Thoracic aorta (tissue), 2 donors: ENCODE measurements at regions not wholly inside any gene's neighbourhood (a gene's known extent, or its start where the extent isn't known, plus 50 kb on each side); places are given as distances from the start of the nearest gene placed in this dataset.
"Not testable (repeated sequence)": the region's sequence is repeated elsewhere in the genome, so short reads cannot be mapped to it uniquely, and the experiment has no call there.

ENCODE experiments used
- ATAC-seq: fragments of 150-250 bp; one replicate; pipeline ENCODE4 v1.8.0; 2017; ENCODE audit warnings: low read depth; ENCODE audit not compliant: insufficient number of reproducible peaks, low FRiP score
- DNase-seq: peaks from one replicate; pipeline ENCODE4 v3.0.0-alpha.2; 2020; ENCODE audit warnings: low spot score
- H3K27ac ChIP-seq, 2 donors: fragments of 200-600 bp; sonication (generic); 1 replicate in 1 of 2; 2 replicates in 1 of 2; pipeline ENCODE4 v1.5.1; 2016; ENCODE audit warnings: mild to moderate bottlenecking in 2 of 2, moderate library complexity in 2 of 2
- H3K27me3 ChIP-seq: fragments of 200-600 bp; sonication (generic); replicated peaks from 2 replicates; pipeline ENCODE4 v1.6.0; 2016; ENCODE audit warnings: mild to moderate bottlenecking; ENCODE audit not compliant: insufficient read depth
- H3K36me3 ChIP-seq: fragments of 200-600 bp; sonication (generic); one replicate; pipeline ENCODE4 v1.5.1; 2016
- H3K4me1 ChIP-seq, 2 donors: fragments of 200-600 bp; sonication (generic); 1 replicate in 1 of 2; 2 replicates in 1 of 2; pipeline versions ENCODE4 v1.5.1 to v1.6.0; 2016; ENCODE audit warnings: low read depth in 2 of 2, mild to moderate bottlenecking in 1 of 2; ENCODE audit not compliant: control insufficient read depth in 1 of 2
- H3K4me3 ChIP-seq: fragments of 200-600 bp; sonication (generic); 2 replicates; pipeline ENCODE4 v1.5.1; 2016; ENCODE audit warnings: mild to moderate bottlenecking
- H3K9me3 ChIP-seq: fragments of 200-600 bp; sonication (generic); 2 replicates; pipeline ENCODE4 v1.5.1; 2016
- TF ChIP-seq, protein P1 (sequence below): fragments of 200-600 bp; sonication (generic); IDR thresholded peaks from one replicate; pipeline ENCODE4 v1.5.1; 2019; ENCODE audit warnings: antibody characterized with exemption

DNA sequence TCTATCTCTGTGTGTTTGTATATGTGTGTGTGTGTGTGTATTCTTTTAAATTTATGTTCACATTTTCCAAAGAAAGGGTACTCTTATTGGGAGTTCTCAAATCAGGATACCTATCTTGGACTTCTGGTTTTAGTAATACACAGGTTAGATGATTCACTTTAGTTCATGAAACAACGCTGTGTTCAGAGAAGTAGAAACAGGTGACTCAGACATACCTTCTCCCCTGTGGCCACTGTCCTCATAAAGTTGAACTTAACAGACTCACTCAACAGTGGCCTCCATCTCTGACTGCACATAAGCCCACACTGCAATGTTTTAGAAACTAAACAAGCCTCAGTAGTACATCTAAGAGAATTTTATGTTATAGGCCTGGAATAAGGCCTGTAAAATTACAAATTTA is 566.6 kb upstream of the VRK2 start:
- TF ChIP-seq, protein P1, sequence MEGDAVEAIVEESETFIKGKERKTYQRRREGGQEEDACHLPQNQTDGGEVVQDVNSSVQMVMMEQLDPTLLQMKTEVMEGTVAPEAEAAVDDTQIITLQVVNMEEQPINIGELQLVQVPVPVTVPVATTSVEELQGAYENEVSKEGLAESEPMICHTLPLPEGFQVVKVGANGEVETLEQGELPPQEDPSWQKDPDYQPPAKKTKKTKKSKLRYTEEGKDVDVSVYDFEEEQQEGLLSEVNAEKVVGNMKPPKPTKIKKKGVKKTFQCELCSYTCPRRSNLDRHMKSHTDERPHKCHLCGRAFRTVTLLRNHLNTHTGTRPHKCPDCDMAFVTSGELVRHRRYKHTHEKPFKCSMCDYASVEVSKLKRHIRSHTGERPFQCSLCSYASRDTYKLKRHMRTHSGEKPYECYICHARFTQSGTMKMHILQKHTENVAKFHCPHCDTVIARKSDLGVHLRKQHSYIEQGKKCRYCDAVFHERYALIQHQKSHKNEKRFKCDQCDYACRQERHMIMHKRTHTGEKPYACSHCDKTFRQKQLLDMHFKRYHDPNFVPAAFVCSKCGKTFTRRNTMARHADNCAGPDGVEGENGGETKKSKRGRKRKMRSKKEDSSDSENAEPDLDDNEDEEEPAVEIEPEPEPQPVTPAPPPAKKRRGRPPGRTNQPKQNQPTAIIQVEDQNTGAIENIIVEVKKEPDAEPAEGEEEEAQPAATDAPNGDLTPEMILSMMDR: no peak
- no peak overlapping the region for H3K27ac ChIP-seq
- ATAC-seq: no peak

DNA sequence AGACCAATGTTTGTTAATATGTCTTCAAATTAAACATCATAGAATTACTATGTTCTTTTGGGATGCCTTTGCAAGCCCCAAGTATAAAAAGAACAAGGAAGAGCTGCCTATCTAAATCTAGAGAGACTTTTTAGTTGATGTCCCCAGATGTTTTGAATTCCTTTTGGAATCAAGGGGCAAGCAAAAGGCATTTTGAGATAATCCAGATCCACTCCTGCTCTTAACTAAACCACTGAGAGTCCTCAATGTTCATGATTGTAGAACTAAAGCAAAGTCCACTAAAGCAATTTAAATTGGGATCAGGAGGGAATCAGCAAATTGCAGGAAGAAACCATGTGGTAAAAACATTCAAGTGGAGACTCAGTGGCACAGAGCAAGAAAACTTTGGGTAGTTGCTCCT is 558.5 kb upstream of the VRK2 start:
- no peak overlapping the region for H3K27ac ChIP-seq
- no peaks in the 10 kb centered on the region for H3K36me3 ChIP-seq

More for the DNA sequence above, 566.6 kb upstream of the VRK2 start:
- no peak overlapping the region for H3K4me3 ChIP-seq
- no peaks in the 10 kb centered on the region for H3K9me3 ChIP-seq
- no peaks in the 10 kb centered on the region for H3K36me3 ChIP-seq
- no peaks in the 10 kb centered on the region for H3K4me1 ChIP-seq
- no peak for DNase-seq
- no peaks in the 10 kb centered on the region for H3K27me3 ChIP-seq

DNA sequence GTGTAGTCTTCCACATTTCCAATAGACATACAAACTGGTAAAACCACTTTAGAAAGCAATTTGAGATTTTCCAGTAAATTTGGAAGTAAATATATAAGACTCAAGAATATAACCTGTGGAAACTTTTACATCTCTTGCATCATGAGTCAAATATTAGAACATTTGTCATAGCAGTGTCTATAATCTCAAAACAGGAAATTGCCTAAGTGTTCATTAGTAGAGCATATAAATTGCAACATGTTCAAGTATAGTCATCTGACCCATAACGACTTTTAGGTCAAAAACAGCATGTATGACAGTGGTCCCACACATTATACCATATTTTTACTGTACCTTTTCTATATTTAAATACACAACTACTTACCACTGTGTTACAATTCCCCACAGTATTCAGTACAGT is 555.9 kb upstream of the VRK2 start:
- Histone ChIP-seq H3K36me3 (no peaks in the 10 kb centered on the region), H3K4me3 (no peak overlapping the region), H3K9me3 (no peaks in the 10 kb centered on the region), H3K27ac (no peak overlapping the region), H3K27me3 (no peaks in the 10 kb centered on the region), H3K4me1 (no peaks in the 10 kb centered on the region)
- DNase-seq: no peak
- TF ChIP-seq, protein P1: no peak
- ATAC-seq: no peak

More for the DNA sequence above, 558.5 kb upstream of the VRK2 start:
- DNase-seq (no peak), ATAC-seq (no peak)
- Histone ChIP-seq H3K4me1 (no peaks in the 10 kb centered on the region), H3K4me3 (no peak overlapping the region), H3K27me3 (no peaks in the 10 kb centered on the region), H3K9me3 (no peaks in the 10 kb centered on the region)
- TF ChIP-seq, protein P1: no peak

DNA sequence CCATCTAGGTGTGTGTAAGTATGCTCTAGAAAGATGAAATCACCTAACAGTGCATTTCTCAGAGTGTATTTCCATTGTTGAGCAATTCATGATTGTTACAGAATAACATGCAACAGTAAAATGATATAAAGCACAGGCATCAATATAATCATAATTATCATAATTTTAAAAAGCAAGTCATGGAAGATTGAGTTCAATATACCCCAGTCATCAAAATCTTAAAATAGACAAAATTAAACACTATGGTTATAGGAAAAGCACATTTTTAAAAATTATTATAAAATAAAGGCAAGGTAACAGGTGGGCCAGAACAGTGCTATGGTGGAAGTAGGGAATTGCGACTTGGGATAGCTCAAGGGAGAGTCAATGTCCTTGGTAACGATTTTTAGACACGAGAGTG is 555.4 kb upstream of the VRK2 start:
- TF ChIP-seq, protein P1: no peak

DNA sequence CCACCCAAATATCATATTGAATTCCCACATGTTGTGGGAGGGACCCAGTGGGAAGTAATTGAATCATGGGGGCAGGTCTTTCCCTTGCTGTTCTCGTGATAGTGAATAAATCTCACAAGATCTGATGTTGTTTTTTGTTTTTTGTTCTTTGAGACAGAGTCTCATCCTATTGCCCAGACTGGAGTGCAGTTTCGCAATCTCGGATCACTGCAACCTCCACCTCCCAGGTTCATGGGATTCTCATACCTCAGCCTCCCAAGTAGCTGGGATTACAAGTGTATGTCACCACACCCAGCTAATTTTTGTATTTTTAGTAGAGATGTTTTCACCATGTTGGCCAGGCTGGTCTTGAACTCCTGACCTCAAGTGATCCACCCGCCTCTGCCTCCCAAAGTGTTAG is 552.6 kb upstream of the VRK2 start:
- H3K36me3 ChIP-seq, DNase-seq, H3K4me3 ChIP-seq, H3K27me3 ChIP-seq, ATAC-seq, H3K4me1 ChIP-seq, H3K27ac ChIP-seq, H3K9me3 ChIP-seq: not testable (repeated sequence)

More for the DNA sequence above, 555.4 kb upstream of the VRK2 start:
- H3K9me3 ChIP-seq: no peaks in the 10 kb centered on the region
- H3K4me3 ChIP-seq: no peak overlapping the region
- H3K27me3 ChIP-seq: no peaks in the 10 kb centered on the region
- no peak for DNase-seq
- no peak overlapping the region for H3K27ac ChIP-seq
- no peak for ATAC-seq
- no peaks in the 10 kb centered on the region for H3K36me3 ChIP-seq
- H3K4me1 ChIP-seq: no peaks in the 10 kb centered on the region

DNA sequence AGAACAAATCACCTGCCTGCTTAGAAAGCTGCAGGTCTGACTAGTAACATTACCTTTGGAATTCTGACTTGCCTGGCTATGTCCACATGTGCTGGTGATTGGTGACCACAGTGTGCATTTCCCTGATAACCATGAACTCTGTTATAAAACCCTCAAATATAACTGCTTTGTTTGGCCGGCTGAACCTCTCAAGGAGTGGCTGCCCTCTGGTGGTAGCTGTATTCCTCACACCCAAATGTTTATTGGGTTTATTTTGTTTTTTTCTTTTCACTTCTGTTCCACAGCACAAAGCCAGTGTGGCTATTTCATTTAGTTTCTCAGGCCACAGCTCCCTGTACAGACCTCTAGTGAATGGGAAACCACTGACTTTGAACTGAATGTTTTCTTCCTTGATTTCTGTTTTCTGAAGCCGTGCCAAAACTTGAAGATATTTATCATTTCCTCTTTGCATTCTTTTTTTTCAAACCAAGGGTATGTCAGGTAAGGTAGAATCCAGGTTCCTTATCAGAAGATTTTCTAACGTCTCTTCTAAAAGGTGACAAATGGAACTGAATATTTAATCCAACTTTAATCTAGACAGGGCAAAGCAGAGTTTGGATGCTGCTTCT is 549.0 kb upstream of the VRK2 start:
- no peaks in the 10 kb centered on the region for H3K9me3 ChIP-seq
- H3K27me3 ChIP-seq: no peaks in the 10 kb centered on the region
- no peak overlapping the region for H3K27ac ChIP-seq
- ATAC-seq (no peak), DNase-seq (no peak)
- H3K4me1 ChIP-seq: no peaks in the 10 kb centered on the region
- no peak overlapping the region for H3K4me3 ChIP-seq
- no peaks in the 10 kb centered on the region for H3K36me3 ChIP-seq
- TF ChIP-seq, protein P1: peak; percentile 49
